ENCODE measurements at regions not wholly inside any gene's neighbourhood (a gene's known extent, or its start where the extent isn't known, plus 50 kb on each side); places are given as distances from the start of the nearest gene placed in this dataset.

DNA sequence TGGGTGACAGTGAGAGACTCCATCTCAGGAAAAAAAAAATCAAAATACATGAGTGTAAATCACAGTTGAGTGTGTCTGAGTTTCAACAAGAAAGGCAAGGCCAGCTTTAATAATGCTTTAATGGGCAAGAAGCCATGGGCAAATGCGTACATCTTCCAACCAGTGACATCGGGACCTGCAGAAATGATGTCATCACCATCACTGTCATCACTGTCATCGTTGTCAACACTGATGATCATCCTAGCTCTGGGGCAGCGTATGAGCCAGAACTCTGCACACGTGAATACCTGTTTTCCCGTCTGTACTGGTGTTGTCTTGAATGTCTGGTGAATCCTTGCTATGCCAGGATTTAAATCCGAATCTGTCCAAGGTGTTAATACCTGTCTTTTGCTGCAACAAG, 712.5 kb downstream of the BRD1 start:
- TF ChIP-seq, protein P1, sequence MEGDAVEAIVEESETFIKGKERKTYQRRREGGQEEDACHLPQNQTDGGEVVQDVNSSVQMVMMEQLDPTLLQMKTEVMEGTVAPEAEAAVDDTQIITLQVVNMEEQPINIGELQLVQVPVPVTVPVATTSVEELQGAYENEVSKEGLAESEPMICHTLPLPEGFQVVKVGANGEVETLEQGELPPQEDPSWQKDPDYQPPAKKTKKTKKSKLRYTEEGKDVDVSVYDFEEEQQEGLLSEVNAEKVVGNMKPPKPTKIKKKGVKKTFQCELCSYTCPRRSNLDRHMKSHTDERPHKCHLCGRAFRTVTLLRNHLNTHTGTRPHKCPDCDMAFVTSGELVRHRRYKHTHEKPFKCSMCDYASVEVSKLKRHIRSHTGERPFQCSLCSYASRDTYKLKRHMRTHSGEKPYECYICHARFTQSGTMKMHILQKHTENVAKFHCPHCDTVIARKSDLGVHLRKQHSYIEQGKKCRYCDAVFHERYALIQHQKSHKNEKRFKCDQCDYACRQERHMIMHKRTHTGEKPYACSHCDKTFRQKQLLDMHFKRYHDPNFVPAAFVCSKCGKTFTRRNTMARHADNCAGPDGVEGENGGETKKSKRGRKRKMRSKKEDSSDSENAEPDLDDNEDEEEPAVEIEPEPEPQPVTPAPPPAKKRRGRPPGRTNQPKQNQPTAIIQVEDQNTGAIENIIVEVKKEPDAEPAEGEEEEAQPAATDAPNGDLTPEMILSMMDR (IDR thresholded peaks at IDR 0.05) = no peak
- TF ChIP-seq POLR2A (IDR thresholded peaks at IDR 0.05) = no peak

All from adrenal gland (tissue), 5 donors.